ENCODE measurements at regions not wholly inside any gene's neighbourhood (a gene's known extent, or its start where the extent isn't known, plus 50 kb on each side); places are given as distances from the start of the nearest gene placed in this dataset.
"Not testable (repeated sequence)": the region's sequence is repeated elsewhere in the genome, so short reads cannot be mapped to it uniquely, and the experiment has no call there.

GRCh38 chr5:25540628-25541027 lies 895.9 kb upstream of the CDH10 start:
- Histone ChIP-seq H3F3A (ENCODE audit: insufficient read depth) (no peaks in the 10 kb centered on the region), H3K4me3 (ENCODE audit: insufficient read depth, low read length, poor library complexity, severe bottlenecking) (no peak overlapping the region), H3K27ac (ENCODE audit: low read depth, low read length) (no peak overlapping the region), H4K20me1 (ENCODE audit: low read depth, low read length) (no peaks in the 10 kb centered on the region), H3K36me3 (ENCODE audit: low read length) (peaks cover 7% of the 10 kb centered on the region; the same call in 1 of the 2 replicates), H3K79me2 (ENCODE audit: insufficient read depth, low read length) (no peaks in the 10 kb centered on the region), H3K9ac (ENCODE audit: low read length) (no peak overlapping the region), H3K9me3 (ENCODE audit: insufficient read depth, low read length) (peaks cover 2% of the 10 kb centered on the region; the same call in 1 of the 2 replicates), H3K4me2 (ENCODE audit: low read depth, low read length, poor library complexity, severe bottlenecking) (no peak overlapping the region), H3K9me2 (replicated peaks; ENCODE audit: insufficient read depth, low read length) (no peaks in the 10 kb centered on the region), H3K27me3 (ENCODE audit: low read length) (no peaks in the 10 kb centered on the region), H2AFZ (ENCODE audit: low read depth, low read length, severe bottlenecking) (peak overlapping the region; percentile 27)
- no peak for TF ChIP-seq EZH2phosphoT487 (conservative IDR thresholded peaks at IDR 0.05; ENCODE audit: low read length)
- no peak for TF ChIP-seq CTCF (IDR thresholded peaks at IDR 0.05; ENCODE audit: insufficient read depth, low read length, poor library complexity, severe bottlenecking)

- H2AFZ ChIP-seq (ENCODE audit: low read depth, low read length, severe bottlenecking) = peak overlapping the region; percentile 85
Measured at GRCh38 chr5:25539536-25539935, 894.8 kb upstream of the CDH10 start.

GRCh38 chr5:25536461-25536860 lies 891.7 kb upstream of the CDH10 start:
- not testable (repeated sequence) for H3K9ac ChIP-seq (ENCODE audit: low read length); H3K79me2 ChIP-seq (ENCODE audit: insufficient read depth, low read length); H3K9me2 ChIP-seq (replicated peaks; ENCODE audit: insufficient read depth, low read length); H3K27ac ChIP-seq (ENCODE audit: low read depth, low read length); H3K9me3 ChIP-seq (ENCODE audit: insufficient read depth, low read length); H3F3A ChIP-seq (ENCODE audit: insufficient read depth); H4K20me1 ChIP-seq (ENCODE audit: low read depth, low read length); H3K4me3 ChIP-seq (ENCODE audit: insufficient read depth, low read length, poor library complexity, severe bottlenecking); H3K27me3 ChIP-seq (ENCODE audit: low read length); H3K4me2 ChIP-seq (ENCODE audit: low read depth, low read length, poor library complexity, severe bottlenecking); H2AFZ ChIP-seq (ENCODE audit: low read depth, low read length, severe bottlenecking); H3K36me3 ChIP-seq (ENCODE audit: low read length)

More at GRCh38 chr5:25539536-25539935, 894.8 kb upstream of the CDH10 start:
- Histone ChIP-seq H3F3A (ENCODE audit: insufficient read depth) (no peaks in the 10 kb centered on the region), H4K20me1 (ENCODE audit: low read depth, low read length) (no peaks in the 10 kb centered on the region), H3K4me3 (ENCODE audit: insufficient read depth, low read length, poor library complexity, severe bottlenecking) (no peak overlapping the region), H3K36me3 (ENCODE audit: low read length) (peaks cover 7% of the 10 kb centered on the region; the same call in 1 of the 2 replicates), H3K9me2 (replicated peaks; ENCODE audit: insufficient read depth, low read length) (no peaks in the 10 kb centered on the region), H3K4me2 (ENCODE audit: low read depth, low read length, poor library complexity, severe bottlenecking) (no peak overlapping the region), H3K27ac (ENCODE audit: low read depth, low read length) (no peak overlapping the region), H3K9ac (ENCODE audit: low read length) (no peak overlapping the region), H3K9me3 (ENCODE audit: insufficient read depth, low read length) (no peaks in the 10 kb centered on the region), H3K79me2 (ENCODE audit: insufficient read depth, low read length) (no peaks in the 10 kb centered on the region), H3K27me3 (ENCODE audit: low read length) (no peaks in the 10 kb centered on the region)
- TF ChIP-seq CTCF (IDR thresholded peaks at IDR 0.05; ENCODE audit: insufficient read depth, low read length, poor library complexity, severe bottlenecking) (no peak), EZH2phosphoT487 (conservative IDR thresholded peaks at IDR 0.05; ENCODE audit: low read length) (no peak)

- peak overlapping the region; percentile 59 for H2AFZ ChIP-seq (ENCODE audit: low read depth, low read length, severe bottlenecking)
- no peaks in the 10 kb centered on the region for H3K9me2 ChIP-seq (replicated peaks; ENCODE audit: insufficient read depth, low read length)
- no peak overlapping the region for H3K4me2 ChIP-seq (ENCODE audit: low read depth, low read length, poor library complexity, severe bottlenecking)
- H3K9ac ChIP-seq (ENCODE audit: low read length) = no peak overlapping the region
- no peaks in the 10 kb centered on the region for H3K9me3 ChIP-seq (ENCODE audit: insufficient read depth, low read length)
- H3K4me3 ChIP-seq (ENCODE audit: insufficient read depth, low read length, poor library complexity, severe bottlenecking) = no peak overlapping the region
- TF ChIP-seq CTCF (IDR thresholded peaks at IDR 0.05; ENCODE audit: insufficient read depth, low read length, poor library complexity, severe bottlenecking) (no peak), EZH2phosphoT487 (conservative IDR thresholded peaks at IDR 0.05; ENCODE audit: low read length) (no peak)
- H4K20me1 ChIP-seq (ENCODE audit: low read depth, low read length) = no peaks in the 10 kb centered on the region
- no peaks in the 10 kb centered on the region for H3K36me3 ChIP-seq (ENCODE audit: low read length)
- no peaks in the 10 kb centered on the region for H3K79me2 ChIP-seq (ENCODE audit: insufficient read depth, low read length)
- no peaks in the 10 kb centered on the region for H3K27me3 ChIP-seq (ENCODE audit: low read length)
- H3F3A ChIP-seq (ENCODE audit: insufficient read depth) = no peaks in the 10 kb centered on the region
- no peak overlapping the region for H3K27ac ChIP-seq (ENCODE audit: low read depth, low read length)
Measured at GRCh38 chr5:25516141-25516540, 871.4 kb upstream of the CDH10 start.

Data from SU-DHL-6 (cell line).